Common myeloid progenitor, CD34-positive (primary cell): ENCODE measurements at regions not wholly inside any gene's neighbourhood (a gene's known extent, or its start where the extent isn't known, plus 50 kb on each side); places are given as distances from the start of the nearest gene placed in this dataset.

Experiments used
- CTCF ChIA-PET: fragments of 350-600 bp; sonication (Branson Sonifier 250); formaldehyde crosslinking; loops from one replicate; lab custom pipeline; 2021; ENCODE audit warnings: antibody characterized with exemption; lab: Charles Lee
- POLR2A ChIA-PET: fragments of 350-600 bp; sonication (Branson Sonifier 250); formaldehyde crosslinking; loops from one replicate; lab custom pipeline; 2021; ENCODE audit warnings: antibody characterized with exemption; lab: Charles Lee
- DNase-seq, 3 donors: peaks; one replicate each; pipeline versions ENCODE4 v3.0.0 to v3.0.0-alpha.2; 2013
- H3K27ac ChIP-seq, 2 experiments: 1 replicate in 1 of 2; 2 replicates in 1 of 2; pipeline ENCODE4 v1.7.0; 2013; ENCODE audit warnings: inconsistent platforms in 2 of 2, low read length in 2 of 2, mild to moderate bottlenecking in 2 of 2, low read depth in 1 of 2, moderate library complexity in 1 of 2; ENCODE audit not compliant: severe bottlenecking in 2 of 2, insufficient read depth in 1 of 2, poor library complexity in 1 of 2
- H3K27me3 ChIP-seq, 5 experiments: replicated peaks in 2 of 5; 1 replicate in 3 of 5; 2 replicates in 2 of 5; pipeline versions ENCODE4 v1.6.1 to v1.7.0; 2013; ENCODE audit warnings: low read length in 4 of 5, mild to moderate bottlenecking in 2 of 5, moderate library complexity in 2 of 5, inconsistent platforms in 1 of 5; ENCODE audit not compliant: insufficient read depth in 5 of 5, control insufficient read depth in 4 of 5
- H3K36me3 ChIP-seq, 4 experiments: 1 replicate in 2 of 4; 2 replicates in 2 of 4; pipeline versions ENCODE4 v1.6.1 to v1.7.0; 2013; ENCODE audit warnings: low read length in 3 of 4, control low read depth in 1 of 4, mild to moderate bottlenecking in 1 of 4; ENCODE audit not compliant: control insufficient read depth in 4 of 4, insufficient read depth in 4 of 4
- H3K4me1 ChIP-seq, 4 experiments: 1 replicate in 3 of 4; 2 replicates in 1 of 4; pipeline versions ENCODE4 v1.6.1 to v1.7.1; 2013; ENCODE audit warnings: low read length in 3 of 4, mild to moderate bottlenecking in 3 of 4, control low read depth in 1 of 4, inconsistent platforms in 1 of 4, moderate library complexity in 1 of 4; ENCODE audit not compliant: control insufficient read depth in 4 of 4, insufficient read depth in 4 of 4; ENCODE audit errors: control extremely low read depth in 1 of 4
- H3K4me3 ChIP-seq, 7 experiments: 1 replicate in 4 of 7; 2 replicates in 3 of 7; pipeline versions ENCODE4 v1.5.1 to v1.7.0; 2013; ENCODE audit warnings: mild to moderate bottlenecking in 7 of 7, low read length in 6 of 7, moderate library complexity in 6 of 7, inconsistent platforms in 2 of 7, low read depth in 2 of 7, control low read depth in 1 of 7; ENCODE audit not compliant: insufficient read depth in 4 of 7, control insufficient read depth in 1 of 7; ENCODE audit errors: extremely low read depth in 1 of 7
- H3K9me3 ChIP-seq, 5 experiments: 1 replicate in 4 of 5; 2 replicates in 1 of 5; pipeline versions ENCODE4 v1.6.1 to v1.7.1; 2013; ENCODE audit warnings: low read length in 4 of 5, mild to moderate bottlenecking in 2 of 5, inconsistent platforms in 1 of 5, low read depth in 1 of 5, moderate library complexity in 1 of 5; ENCODE audit not compliant: control insufficient read depth in 4 of 5, insufficient read depth in 2 of 5; ENCODE audit errors: control extremely low read depth in 1 of 5
- WGBS: methylation state at CpG from one replicate; pipeline ENCODE4 v1.1.5; 2013; ENCODE audit not compliant: insufficient coverage; 5-methylcytosine and 5-hydroxymethylcytosine counted together

DNA sequence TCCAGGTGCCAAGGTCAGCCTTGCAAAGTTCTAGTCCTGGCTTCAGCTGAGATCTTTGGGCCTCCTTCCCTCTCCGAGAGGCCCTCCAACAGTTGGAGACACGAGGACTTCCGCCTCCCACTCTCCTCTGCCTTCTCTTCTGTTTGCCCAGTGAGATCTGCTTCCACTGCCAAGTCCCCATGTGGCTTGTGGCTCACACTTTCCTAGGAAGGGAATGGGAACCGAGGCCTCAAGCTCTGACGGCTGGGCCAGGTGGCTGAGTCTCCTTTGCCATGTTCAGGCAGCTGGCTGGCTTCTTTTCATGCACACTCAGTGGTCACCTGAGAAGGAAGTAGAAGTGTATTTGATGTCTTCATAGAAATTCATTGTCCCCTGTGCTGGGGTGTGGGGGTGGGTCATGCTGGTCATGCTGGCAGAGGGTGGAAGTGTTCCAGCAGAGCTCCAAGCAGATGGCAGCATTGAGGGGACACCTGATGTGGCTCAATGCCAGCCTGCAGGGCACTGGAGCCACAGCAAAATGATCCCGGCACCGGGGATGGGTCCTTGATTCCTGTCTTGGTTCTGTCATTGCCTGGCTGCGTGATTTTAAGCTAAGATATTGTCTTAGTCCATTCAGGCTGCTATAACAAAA, 130.4 kb downstream of the ADAMTS15 start:
- H3K27me3 ChIP-seq: peaks cover 0 to 3% (median 1%) of the 10 kb centered on the region in 5 experiments
- no peak overlapping the region for H3K4me3 ChIP-seq
- no peaks in the 10 kb centered on the region for H3K4me1 ChIP-seq
- WGBS: 82% methylated on average over 8 of the region's 8 CpGs
- H3K9me3 ChIP-seq: no peaks in the 10 kb centered on the region
- ChIA-PET POLR2A (no interaction called here), CTCF (no interaction called here)
- no peaks in the 10 kb centered on the region for H3K36me3 ChIP-seq
- no peak overlapping the region for H3K27ac ChIP-seq
- no peak for DNase-seq

DNA sequence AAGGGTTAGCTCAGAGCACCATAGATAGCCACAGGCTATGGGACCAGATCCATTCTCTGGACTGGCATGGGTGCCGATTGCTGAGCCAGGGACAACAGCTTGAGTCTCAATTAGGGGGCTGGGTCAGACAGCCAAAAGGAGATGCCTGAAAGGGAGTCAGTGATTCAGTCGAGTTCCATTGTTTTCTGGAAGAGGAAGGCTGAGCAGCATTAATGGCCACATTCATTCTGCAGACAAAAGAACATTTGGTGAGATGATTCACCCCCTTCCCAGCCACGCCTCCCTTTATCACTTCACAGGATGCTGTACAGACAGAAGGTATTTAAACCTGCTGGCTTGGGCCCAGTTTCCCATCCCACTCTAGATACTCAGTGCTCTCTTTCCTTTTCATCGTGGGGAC, 131.9 kb downstream of the ADAMTS15 start:
- POLR2A ChIA-PET: no interaction called here
- no peaks in the 10 kb centered on the region for H3K36me3 ChIP-seq
- DNase-seq: no peak
- H3K27ac ChIP-seq: no peak overlapping the region
- H3K4me1 ChIP-seq: no peaks in the 10 kb centered on the region
- peaks cover 0 to 3% (median 2%) of the 10 kb centered on the region in 5 experiments for H3K27me3 ChIP-seq
- 43% methylated on average over 2 of the region's 4 CpGs for WGBS
- no peaks in the 10 kb centered on the region for H3K9me3 ChIP-seq
- CTCF ChIA-PET: no interaction called here
- H3K4me3 ChIP-seq: no peak overlapping the region

- POLR2A ChIA-PET: no interaction called here
- peaks cover 0 to 3% (median 2%) of the 10 kb centered on the region in 5 experiments for H3K27me3 ChIP-seq
Measured at GRCh38 chr11:130580891-130581492, 132.5 kb downstream of the ADAMTS15 start.

GRCh38 chr11:130581646-130582045, 133.2 kb downstream of the ADAMTS15 start:
- WGBS: 100% methylated on average over 1 of the region's 2 CpGs
- no peak for DNase-seq
- no peak overlapping the region for H3K27ac ChIP-seq
- no peak overlapping the region for H3K4me3 ChIP-seq
- POLR2A ChIA-PET: no interaction called here
- H3K36me3 ChIP-seq: no peaks in the 10 kb centered on the region
- H3K4me1 ChIP-seq: no peaks in the 10 kb centered on the region
- no peaks in the 10 kb centered on the region for H3K9me3 ChIP-seq
- peaks cover 0 to 3% (median 2%) of the 10 kb centered on the region in 5 experiments for H3K27me3 ChIP-seq
- CTCF ChIA-PET: no interaction called here

More at GRCh38 chr11:130580891-130581492, 132.5 kb downstream of the ADAMTS15 start:
- Histone ChIP-seq H3K4me1 (no peaks in the 10 kb centered on the region), H3K4me3 (no peak overlapping the region), H3K9me3 (no peaks in the 10 kb centered on the region), H3K36me3 (no peaks in the 10 kb centered on the region), H3K27ac (no peak overlapping the region)
- DNase-seq: no peak
- WGBS: 93% methylated on average over 4 of the region's 5 CpGs
- CTCF ChIA-PET: no interaction called here

DNA sequence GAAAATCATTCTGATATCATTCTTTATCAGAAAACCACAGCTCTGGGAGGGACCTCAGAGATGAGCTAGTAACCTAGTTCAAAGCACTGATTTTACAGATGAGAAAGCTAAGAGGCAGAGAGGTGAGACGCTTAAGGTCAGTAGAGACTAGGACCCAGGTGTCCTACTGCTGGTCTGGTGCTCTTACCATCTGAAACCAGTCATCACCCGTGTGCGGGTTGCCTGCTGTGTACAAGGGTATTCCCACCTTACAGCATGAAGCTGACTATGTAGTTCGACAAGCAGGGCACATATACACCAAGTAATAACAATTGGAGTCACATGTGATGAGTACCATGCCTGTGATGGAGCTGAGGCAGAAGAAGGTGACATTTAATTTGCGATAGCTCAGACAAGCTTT, 133.7 kb downstream of the ADAMTS15 start:
- Histone ChIP-seq H3K4me3 (no peak overlapping the region), H3K27ac (no peak overlapping the region), H3K4me1 (no peaks in the 10 kb centered on the region), H3K36me3 (no peaks in the 10 kb centered on the region), H3K27me3 (peaks cover 0 to 3% (median 2%) of the 10 kb centered on the region in 5 experiments), H3K9me3 (peaks cover 0 to 2% (median 0%) of the 10 kb centered on the region in 5 experiments)
- CTCF ChIA-PET: no interaction called here
- POLR2A ChIA-PET: no interaction called here
- 100% methylated on average over 1 of the region's 5 CpGs for WGBS
- DNase-seq: no peak

DNA sequence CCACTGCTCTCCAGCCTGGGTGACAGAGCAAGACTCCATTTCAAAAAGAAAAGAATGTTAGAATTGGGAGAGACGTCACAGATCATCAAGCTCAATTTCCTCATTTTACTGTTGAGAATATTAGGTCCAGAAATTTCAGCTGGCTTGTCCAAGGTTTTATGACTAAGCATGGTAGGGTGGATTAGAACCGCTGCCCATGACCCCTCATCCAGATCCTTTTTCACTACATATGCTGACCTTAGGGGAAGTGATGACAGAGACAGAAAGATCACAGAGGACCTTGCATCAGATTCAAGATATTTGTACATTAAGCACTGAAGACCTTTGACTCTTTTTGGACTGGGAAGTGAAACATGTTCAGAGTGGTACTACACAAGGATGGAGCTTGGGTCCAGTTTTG, 134.5 kb downstream of the ADAMTS15 start:
- no CpG with 5 or more reads among the region's 2 CpGs for WGBS
- CTCF ChIA-PET: interaction anchor here (1.5 kb wide), 1 partner anchor 9 kb away, joined by 3 read pairs; no protein-coding TSS in a partner anchor
- Histone ChIP-seq H3K27me3 (peaks cover 0 to 3% (median 2%) of the 10 kb centered on the region in 5 experiments), H3K36me3 (no peaks in the 10 kb centered on the region), H3K4me1 (no peaks in the 10 kb centered on the region), H3K9me3 (peaks cover 0 to 3% (median 0%) of the 10 kb centered on the region in 5 experiments), H3K27ac (no peak overlapping the region), H3K4me3 (no peak overlapping the region)
- no peak for DNase-seq
- POLR2A ChIA-PET: no interaction called here

DNA sequence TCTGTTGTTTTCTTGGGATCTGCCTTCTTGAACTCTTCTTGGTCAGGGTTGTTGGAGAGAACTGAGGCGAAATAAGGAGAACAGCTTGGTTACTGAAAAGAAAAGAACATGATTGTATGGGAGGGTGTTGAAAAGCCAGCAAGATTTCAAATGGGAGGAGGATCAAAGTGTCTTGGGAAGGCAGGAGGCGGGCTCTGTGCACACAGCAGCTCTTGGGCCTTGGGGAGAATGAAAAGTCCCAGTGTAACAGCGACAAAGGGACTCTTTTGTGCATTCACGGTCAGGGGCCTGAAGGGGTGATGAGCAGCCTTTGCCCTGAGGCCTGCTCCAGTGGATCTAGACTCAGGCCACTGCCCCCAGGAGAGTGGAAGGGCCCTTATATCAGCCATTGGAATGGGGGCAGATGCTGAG, 135.4 kb downstream of the ADAMTS15 start:
- H3K4me3 ChIP-seq: no peak overlapping the region
- H3K4me1 ChIP-seq: no peaks in the 10 kb centered on the region
- WGBS: 92% methylated on average over 4 of the region's 4 CpGs
- no peaks in the 10 kb centered on the region for H3K36me3 ChIP-seq
- ChIA-PET CTCF (interaction anchor here (1.5 kb wide), 1 partner anchor 9 kb away, joined by 3 read pairs; no protein-coding TSS in a partner anchor), POLR2A (no interaction called here)
- peaks cover 0 to 3% (median 2%) of the 10 kb centered on the region in 5 experiments for H3K27me3 ChIP-seq
- no peak overlapping the region for H3K27ac ChIP-seq
- peaks cover 0 to 4% (median 0%) of the 10 kb centered on the region in 5 experiments for H3K9me3 ChIP-seq
- no peak for DNase-seq
